SU-DHL-6 (cell line): ENCODE measurements at regions not wholly inside any gene's neighbourhood (a gene's known extent, or its start where the extent isn't known, plus 50 kb on each side); places are given as distances from the start of the nearest gene placed in this dataset.

Experiments used
- H2AFZ ChIP-seq: fragments of 200-600 bp; sonication (generic); 2 replicates; pipeline ENCODE4 v1.6.1; 2014; ENCODE audit warnings: low read depth, mild to moderate bottlenecking, moderate library complexity, mixed read lengths, antibody characterized with exemption, low read length; ENCODE audit not compliant: severe bottlenecking
- H3F3A ChIP-seq: fragments of 200-600 bp; shearing (Covaris generic); 2 replicates; pipeline ENCODE4 v1.6.0; 2016; ENCODE audit warnings: antibody characterized with exemption, mild to moderate bottlenecking; ENCODE audit not compliant: insufficient read depth
- H3K27ac ChIP-seq: fragments of 200-600 bp; sonication (generic); 2 replicates; pipeline ENCODE4 v1.5.1; 2016; ENCODE audit warnings: low read depth, mild to moderate bottlenecking, low read length, moderate library complexity, mixed read lengths
- H3K27me3 ChIP-seq: fragments of 200-600 bp; sonication (generic), shearing (Covaris generic); 2 replicates; pipeline ENCODE4 v1.6.0; 2014; ENCODE audit warnings: mild to moderate bottlenecking, low read length
- H3K36me3 ChIP-seq: fragments of 200-600 bp; sonication (generic); 2 replicates; pipeline ENCODE4 v1.6.1; 2014; ENCODE audit warnings: mild to moderate bottlenecking, low read length, mixed read lengths
- H3K4me2 ChIP-seq: fragments of 300-600, 200-600 bp; shearing (Covaris generic), sonication (generic); 2 replicates; pipeline ENCODE4 v1.6.0; 2014; ENCODE audit warnings: low read length, low read depth, mild to moderate bottlenecking; ENCODE audit not compliant: poor library complexity, severe bottlenecking
- H3K4me3 ChIP-seq: fragments of 200-600 bp; sonication (generic); 2 replicates; pipeline ENCODE4 v1.5.1; 2014; ENCODE audit warnings: antibody characterized with exemption, low read length, mild to moderate bottlenecking, mixed read lengths; ENCODE audit not compliant: insufficient read depth, poor library complexity, severe bottlenecking
- H3K79me2 ChIP-seq: fragments of 200-600 bp; sonication (generic); 2 replicates; pipeline ENCODE4 v1.6.1; 2014; ENCODE audit warnings: mild to moderate bottlenecking, low read length, moderate library complexity; ENCODE audit not compliant: insufficient read depth
- H3K9ac ChIP-seq: fragments of 200-600 bp; sonication (generic); 2 replicates; pipeline ENCODE4 v1.7.0; 2014; ENCODE audit warnings: mild to moderate bottlenecking, low read length
- H3K9me2 ChIP-seq: fragments of 200-600 bp; sonication (generic); replicated peaks from 2 replicates; pipeline ENCODE4 v1.6.1; 2014; ENCODE audit warnings: low read length; ENCODE audit not compliant: insufficient read depth
- H3K9me3 ChIP-seq: fragments of 200-600 bp; sonication (generic); 2 replicates; pipeline ENCODE4 v1.6.1; 2014; ENCODE audit warnings: low read length, mixed read lengths; ENCODE audit not compliant: insufficient read depth
- H4K20me1 ChIP-seq: fragments of 200-600 bp; sonication (generic); 2 replicates; pipeline ENCODE4 v1.6.1; 2014; ENCODE audit warnings: low read depth, mild to moderate bottlenecking, antibody characterized with exemption, low read length, moderate library complexity, mixed read lengths
- EZH2phosphoT487 ChIP-seq: fragments of 200-600 bp; sonication (generic), shearing (Covaris generic); conservative IDR thresholded peaks from 2 replicates; pipeline ENCODE4 v1.6.1; 2018; ENCODE audit warnings: mild to moderate bottlenecking, antibody characterized with exemption, low read length, moderate library complexity, mixed read lengths
- TF ChIP-seq, protein P1 (sequence below): fragments of 200-600 bp; sonication (generic); IDR thresholded peaks from one replicate; pipeline ENCODE4 v1.5.1; 2017; ENCODE audit warnings: antibody characterized with exemption, mild to moderate bottlenecking, low read length, moderate library complexity; ENCODE audit not compliant: insufficient read depth, poor library complexity, severe bottlenecking

DNA sequence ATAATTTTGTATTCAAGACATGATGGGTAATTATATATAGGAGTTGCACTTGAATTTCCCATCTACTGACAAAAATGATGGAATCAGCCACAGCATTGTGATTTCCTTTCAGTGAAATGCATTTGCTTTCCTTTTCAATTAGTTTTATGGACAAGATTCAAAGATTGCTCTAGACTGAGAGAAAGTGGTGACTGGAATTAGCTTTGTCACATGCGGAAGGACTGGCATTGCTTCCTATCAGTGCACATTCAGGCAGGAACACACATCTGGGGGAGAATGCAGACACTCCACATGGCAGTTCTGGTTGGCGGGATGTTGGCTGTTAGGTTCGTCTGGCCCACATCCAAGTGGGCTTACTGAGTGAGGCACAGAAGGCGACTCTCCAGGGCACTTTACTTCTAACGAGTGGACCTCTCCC is 399.3 kb upstream of the RGMA start:
- Histone ChIP-seq H3K4me3 (no peak overlapping the region), H3K9me3 (no peaks in the 10 kb centered on the region), H3K36me3 (no peaks in the 10 kb centered on the region), H3K79me2 (no peaks in the 10 kb centered on the region), H3K27me3 (no peaks in the 10 kb centered on the region), H3K4me2 (no peak overlapping the region), H3F3A (no peaks in the 10 kb centered on the region), H3K9ac (no peak overlapping the region), H2AFZ (no peak overlapping the region), H4K20me1 (no peaks in the 10 kb centered on the region), H3K9me2 (no peaks in the 10 kb centered on the region), H3K27ac (no peak overlapping the region)
- TF ChIP-seq, protein P1, sequence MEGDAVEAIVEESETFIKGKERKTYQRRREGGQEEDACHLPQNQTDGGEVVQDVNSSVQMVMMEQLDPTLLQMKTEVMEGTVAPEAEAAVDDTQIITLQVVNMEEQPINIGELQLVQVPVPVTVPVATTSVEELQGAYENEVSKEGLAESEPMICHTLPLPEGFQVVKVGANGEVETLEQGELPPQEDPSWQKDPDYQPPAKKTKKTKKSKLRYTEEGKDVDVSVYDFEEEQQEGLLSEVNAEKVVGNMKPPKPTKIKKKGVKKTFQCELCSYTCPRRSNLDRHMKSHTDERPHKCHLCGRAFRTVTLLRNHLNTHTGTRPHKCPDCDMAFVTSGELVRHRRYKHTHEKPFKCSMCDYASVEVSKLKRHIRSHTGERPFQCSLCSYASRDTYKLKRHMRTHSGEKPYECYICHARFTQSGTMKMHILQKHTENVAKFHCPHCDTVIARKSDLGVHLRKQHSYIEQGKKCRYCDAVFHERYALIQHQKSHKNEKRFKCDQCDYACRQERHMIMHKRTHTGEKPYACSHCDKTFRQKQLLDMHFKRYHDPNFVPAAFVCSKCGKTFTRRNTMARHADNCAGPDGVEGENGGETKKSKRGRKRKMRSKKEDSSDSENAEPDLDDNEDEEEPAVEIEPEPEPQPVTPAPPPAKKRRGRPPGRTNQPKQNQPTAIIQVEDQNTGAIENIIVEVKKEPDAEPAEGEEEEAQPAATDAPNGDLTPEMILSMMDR: no peak
- no peak for TF ChIP-seq EZH2phosphoT487

GRCh38 chr15:93486407-93487117 is 397.6 kb upstream of the RGMA start:
- Histone ChIP-seq H3K9me3 (no peaks in the 10 kb centered on the region), H3K9me2 (no peaks in the 10 kb centered on the region), H3K4me3 (no peak overlapping the region), H2AFZ (no peak overlapping the region), H3K27ac (no peak overlapping the region), H3K36me3 (no peaks in the 10 kb centered on the region), H3K4me2 (no peak overlapping the region), H4K20me1 (no peaks in the 10 kb centered on the region), H3K27me3 (no peaks in the 10 kb centered on the region), H3K79me2 (no peaks in the 10 kb centered on the region), H3F3A (no peaks in the 10 kb centered on the region), H3K9ac (no peak overlapping the region)
- TF ChIP-seq EZH2phosphoT487: no peak
- TF ChIP-seq, protein P1: no peak

- H3K36me3 ChIP-seq: no peaks in the 10 kb centered on the region
- TF ChIP-seq EZH2phosphoT487: no peak
- TF ChIP-seq, protein P1: no peak
- no peaks in the 10 kb centered on the region for H4K20me1 ChIP-seq
- H3K79me2 ChIP-seq: no peaks in the 10 kb centered on the region
- H3K9me2 ChIP-seq: no peaks in the 10 kb centered on the region
- H3K9me3 ChIP-seq: no peaks in the 10 kb centered on the region
- no peaks in the 10 kb centered on the region for H3K27me3 ChIP-seq
- H3K4me3 ChIP-seq: no peak overlapping the region
- no peak overlapping the region for H3K4me2 ChIP-seq
- H3F3A ChIP-seq: no peaks in the 10 kb centered on the region
- H2AFZ ChIP-seq: no peak overlapping the region
- no peak overlapping the region for H3K9ac ChIP-seq
- no peak overlapping the region for H3K27ac ChIP-seq
These were observed 396.7 kb upstream of the RGMA start for GRCh38 chr15:93485438-93486327.
